Endothelial cell of umbilical vein (primary cell): ENCODE measurements at regions not wholly inside any gene's neighbourhood (a gene's known extent, or its start where the extent isn't known, plus 50 kb on each side); places are given as distances from the start of the nearest gene placed in this dataset.

Experiments used
- JUN ChIP-seq: IDR thresholded peaks from 2 replicates; pipeline ENCODE4 v1.6.1; 2011; ENCODE audit warnings: borderline replicate concordance, low read depth; ENCODE audit not compliant: insufficient read length, insufficient read depth
- POLR2A ChIP-seq: IDR thresholded peaks from 2 replicates; pipeline ENCODE4 v1.6.1; 2012; ENCODE audit warnings: low read depth, mild to moderate bottlenecking, control low read depth, low read length

DNA sequence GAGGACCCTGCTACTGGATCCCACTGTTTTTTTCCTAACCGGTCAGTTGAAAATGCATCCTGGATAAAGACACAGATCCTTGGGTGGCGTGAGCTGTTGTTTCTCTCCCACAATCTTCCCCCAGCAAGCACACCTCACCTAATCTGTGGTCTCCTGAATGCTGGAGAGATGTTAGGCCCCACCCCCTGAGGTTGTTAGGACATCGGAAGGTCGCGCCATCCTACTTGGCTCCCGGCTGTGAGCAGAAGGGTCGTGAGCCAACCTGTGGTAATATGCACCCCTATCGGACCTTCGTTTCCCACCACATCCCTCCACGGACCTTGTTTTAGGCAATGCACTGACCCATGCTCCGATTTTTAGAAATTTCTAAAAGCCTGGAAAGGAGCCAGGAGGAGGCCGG lies 89.9 kb upstream of the IPO9 start:
- TF ChIP-seq JUN (no peak), POLR2A (no peak)
